Choroid plexus epithelial cell (primary cell): ENCODE measurements at regions not wholly inside any gene's neighbourhood (a gene's known extent, or its start where the extent isn't known, plus 50 kb on each side); places are given as distances from the start of the nearest gene placed in this dataset.

Experiments
- DNase-seq: peaks from one replicate; pipeline ENCODE4 v3.0.0-alpha.2; 2010; ENCODE audit warnings: low read depth
- H3K4me3 ChIP-seq: 2 replicates; pipeline ENCODE4 v1.5.1; 2011; ENCODE audit warnings: low read depth, mild to moderate bottlenecking, control low read depth, low read length, moderate library complexity
- CTCF ChIP-seq: conservative IDR thresholded peaks from 2 replicates; pipeline ENCODE4 v1.5.1; 2011; ENCODE audit warnings: low read depth, mild to moderate bottlenecking, control low read depth, inconsistent platforms, low read length, moderate library complexity

- no peak for DNase-seq
- TF ChIP-seq CTCF, result no peak
- no peak overlapping the region for H3K4me3 ChIP-seq
These were observed 290.1 kb downstream of the TCERG1L start for GRCh38 chr10:131021246-131021895.

GRCh38 chr10:131021969-131022368, 289.6 kb downstream of the TCERG1L start:
- DNase-seq, result no peak
- no peak overlapping the region for H3K4me3 ChIP-seq
- TF ChIP-seq CTCF, result no peak

GRCh38 chr10:131022369-131022768, 289.2 kb downstream of the TCERG1L start:
- no peak for TF ChIP-seq CTCF
- no peak overlapping the region for H3K4me3 ChIP-seq
- no peak for DNase-seq

- TF ChIP-seq CTCF, result no peak
- DNase-seq, result no peak
- no peak overlapping the region for H3K4me3 ChIP-seq
These were observed 288.5 kb downstream of the TCERG1L start for GRCh38 chr10:131022981-131023380.

GRCh38 chr10:131024259-131025131, 287.0 kb downstream of the TCERG1L start:
- TF ChIP-seq CTCF, result no peak
- no peak for DNase-seq

GRCh38 chr10:131025333-131025732, 286.2 kb downstream of the TCERG1L start:
- DNase-seq, result no peak
- H3K4me3 ChIP-seq, result no peak overlapping the region
- TF ChIP-seq CTCF, result no peak

More at GRCh38 chr10:131024259-131025131, 287.0 kb downstream of the TCERG1L start:
- no peak overlapping the region for H3K4me3 ChIP-seq
